Left ventricle myocardium superior (tissue), 1 donor: ENCODE measurements at regions not wholly inside any gene's neighbourhood (a gene's known extent, or its start where the extent isn't known, plus 50 kb on each side); places are given as distances from the start of the nearest gene placed in this dataset.
"Not testable (repeated sequence)": the region's sequence is repeated elsewhere in the genome, so short reads cannot be mapped to it uniquely, and the experiment has no call there.

Experiments used
- ATAC-seq: fragments of 200-7000 bp; cut with Tn5 transposase; one replicate; pipeline ENCODE4 v1.9.1; 2020; ENCODE audit warnings: mild to moderate bottlenecking, moderate library complexity
- DNase-seq: peaks from one replicate; pipeline ENCODE4 v3.0.0-alpha.2; 2020
- intact Hi-C: fragments of 100-400 bp; cut with micrococcal nuclease; formaldehyde crosslinking; loops from one replicate; pipeline ENCODE4 v1.11.0; 2022
- donor health status: DM: no; HTN: yes; CAD: no; lungs with severe emphysema.

- intact Hi-C loops, result no loop called here
- DNase-seq, result no peak
- no peak for ATAC-seq
Observed at GRCh38 chr3:3902161-3902560, 102.9 kb downstream of the LRRN1 start.

- no peak for DNase-seq
- no peak for ATAC-seq
- intact Hi-C loops, result no loop called here
Observed at GRCh38 chr3:3906171-3906570, 106.9 kb downstream of the LRRN1 start.

- ATAC-seq, result no peak
- intact Hi-C loops, result no loop called here
- DNase-seq, result no peak
Observed at GRCh38 chr3:3907023-3907422, 107.8 kb downstream of the LRRN1 start.

- ATAC-seq (no peak), DNase-seq (no peak)
- intact Hi-C loops, result no loop called here
Observed at GRCh38 chr3:3918763-3919162, 119.5 kb downstream of the LRRN1 start.

- no peak for DNase-seq
- ATAC-seq, result no peak
- intact Hi-C loops, result no loop called here
Observed at GRCh38 chr3:3919316-3919715, 120.1 kb downstream of the LRRN1 start.

GRCh38 chr3:3923619-3924018, 124.4 kb downstream of the LRRN1 start:
- intact Hi-C loops, result no loop called here
- ATAC-seq (no peak), DNase-seq (no peak)

- DNase-seq (no peak), ATAC-seq (no peak)
Observed at GRCh38 chr3:3927198-3927597, 128.0 kb downstream of the LRRN1 start.

GRCh38 chr3:3927965-3928364, 128.7 kb downstream of the LRRN1 start:
- no peak for DNase-seq
- ATAC-seq, result no peak
- intact Hi-C loops, result no loop called here

More at GRCh38 chr3:3927198-3927597, 128.0 kb downstream of the LRRN1 start:
- intact Hi-C loops, result no loop called here

- intact Hi-C loops, DNase-seq, ATAC-seq: not testable (repeated sequence)
Observed at GRCh38 chr3:3941380-3941779, 142.1 kb downstream of the LRRN1 start.

GRCh38 chr3:3951071-3951470, 151.8 kb downstream of the LRRN1 start:
- intact Hi-C loops, result no loop called here
- DNase-seq (no peak), ATAC-seq (no peak)

GRCh38 chr3:3951501-3951900, 152.3 kb downstream of the LRRN1 start:
- ATAC-seq, result no peak
- intact Hi-C loops, result no loop called here
- no peak for DNase-seq

- intact Hi-C loops, ATAC-seq, DNase-seq: not testable (repeated sequence)
Observed at GRCh38 chr3:3962867-3963266, 163.6 kb downstream of the LRRN1 start.

- intact Hi-C loops, result no loop called here
- no peak for ATAC-seq
- no peak for DNase-seq
Observed at GRCh38 chr3:3984053-3984452, 184.8 kb downstream of the LRRN1 start.

- DNase-seq (no peak), ATAC-seq (no peak)
- intact Hi-C loops, result no loop called here
Observed at GRCh38 chr3:3991598-3991997, 192.4 kb downstream of the LRRN1 start.

- intact Hi-C loops, result no loop called here
- no peak for DNase-seq
- ATAC-seq, result no peak
Observed at GRCh38 chr3:3992312-3992874, 193.2 kb downstream of the LRRN1 start.

- intact Hi-C loops, result no loop called here
- ATAC-seq (no peak), DNase-seq (no peak)
Observed at GRCh38 chr3:3998140-3998922, 199.1 kb downstream of the LRRN1 start.

GRCh38 chr3:3999340-3999739, 200.1 kb downstream of the LRRN1 start:
- intact Hi-C loops, ATAC-seq, DNase-seq: not testable (repeated sequence)

GRCh38 chr3:4001976-4002375, 202.7 kb downstream of the LRRN1 start:
- DNase-seq, result no peak
- no peak for ATAC-seq
- intact Hi-C loops, result no loop called here

- intact Hi-C loops, result no loop called here
- no peak for ATAC-seq
Observed at GRCh38 chr3:4006288-4006687, 207.1 kb downstream of the LRRN1 start.

GRCh38 chr3:4008205-4008604, 209.0 kb downstream of the LRRN1 start:
- ATAC-seq, result no peak
- intact Hi-C loops, result no loop called here
- no peak for DNase-seq

More at GRCh38 chr3:4006288-4006687, 207.1 kb downstream of the LRRN1 start:
- DNase-seq, result no peak

- ATAC-seq, result no peak
- DNase-seq, result no peak
- intact Hi-C loops, result no loop called here
Observed at GRCh38 chr3:4011166-4011565, 211.9 kb downstream of the LRRN1 start.
